Effector CD4-positive, alpha-beta T cell (primary cell): ENCODE measurements at regions not wholly inside any gene's neighbourhood (a gene's known extent, or its start where the extent isn't known, plus 50 kb on each side); places are given as distances from the start of the nearest gene placed in this dataset.
"Not testable (repeated sequence)": the region's sequence is repeated elsewhere in the genome, so short reads cannot be mapped to it uniquely, and the experiment has no call there.

ENCODE experiments used
- DNase-seq: peaks from one replicate; pipeline ENCODE4 v3.0.0-alpha.2; 2020

DNA sequence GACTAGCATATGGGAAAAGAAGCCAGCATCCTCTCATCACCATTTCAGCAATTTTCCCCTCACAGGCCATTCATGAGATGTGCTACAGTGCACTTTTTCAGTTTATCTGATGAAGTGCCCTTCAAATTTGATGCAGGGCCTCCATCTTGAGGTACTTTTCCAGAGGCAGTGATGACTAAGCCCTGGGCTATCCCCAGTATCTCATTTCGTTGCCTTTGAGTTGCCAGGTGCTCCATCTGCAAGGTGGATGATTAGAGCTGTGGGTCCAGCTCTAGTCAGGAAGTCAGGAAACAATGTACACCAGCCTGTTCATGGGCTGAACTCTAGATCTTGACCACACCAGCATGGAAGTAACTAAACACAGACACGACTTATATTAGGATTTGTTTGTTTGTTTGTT, 425.2 kb downstream of the METTL4 start:
- no peak for DNase-seq

- DNase-seq, result no peak
These were observed 424.6 kb downstream of the METTL4 start for GRCh38 chr18:2146754-2147153.

- no peak for DNase-seq
These were observed 423.7 kb downstream of the METTL4 start for GRCh38 chr18:2147476-2148230.

- no peak for DNase-seq
These were observed 422.5 kb downstream of the METTL4 start for GRCh38 chr18:2148823-2149222.

DNA sequence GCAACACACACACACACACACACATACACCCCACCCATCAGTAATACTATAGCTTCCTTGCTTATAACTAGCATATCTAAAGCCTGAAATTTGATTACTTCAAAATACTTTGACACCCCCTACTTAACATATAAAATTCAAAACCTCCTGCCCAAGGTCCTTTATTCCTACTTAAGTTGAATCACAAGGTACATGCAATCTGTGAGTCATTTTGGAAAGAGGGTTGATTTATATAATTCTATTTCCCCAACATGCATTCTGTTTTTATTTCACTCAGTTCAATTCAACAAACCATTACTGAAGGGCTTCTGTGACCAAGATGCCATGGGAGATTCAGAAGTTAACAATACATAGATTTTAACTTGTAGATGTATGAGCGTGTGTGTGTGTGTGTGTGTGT, 420.7 kb downstream of the METTL4 start:
- DNase-seq, result no peak

- no peak for DNase-seq
These were observed 417.0 kb downstream of the METTL4 start for GRCh38 chr18:2154278-2154677.

- DNase-seq, result no peak
These were observed 406.4 kb downstream of the METTL4 start for GRCh38 chr18:2164644-2165550.

GRCh38 chr18:2166876-2167275, 404.4 kb downstream of the METTL4 start:
- DNase-seq, result not testable (repeated sequence)

GRCh38 chr18:2168022-2168421, 403.3 kb downstream of the METTL4 start:
- no peak for DNase-seq

DNA sequence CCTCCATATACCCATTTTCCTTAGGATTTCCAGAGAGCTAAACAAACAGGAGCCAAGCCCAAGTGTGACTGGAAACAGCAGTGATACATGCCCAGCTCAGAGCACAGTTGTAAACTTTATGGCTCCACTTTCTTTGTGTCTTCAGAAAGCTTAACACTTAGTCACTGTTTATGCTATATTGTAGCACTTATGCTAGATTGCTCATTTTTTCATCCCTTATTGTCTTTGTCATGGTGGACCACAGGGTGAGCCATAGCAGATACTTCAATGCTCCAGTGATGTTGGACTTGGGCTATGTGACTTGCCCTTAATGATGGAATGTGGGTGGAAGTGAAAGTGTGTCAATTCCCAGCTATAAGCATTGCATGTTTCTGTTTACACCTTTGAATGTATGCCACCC, 401.6 kb downstream of the METTL4 start:
- no peak for DNase-seq

- DNase-seq, result no peak
These were observed 399.3 kb downstream of the METTL4 start for GRCh38 chr18:2171840-2172625.

GRCh38 chr18:2172881-2173280, 398.4 kb downstream of the METTL4 start:
- no peak for DNase-seq

DNA sequence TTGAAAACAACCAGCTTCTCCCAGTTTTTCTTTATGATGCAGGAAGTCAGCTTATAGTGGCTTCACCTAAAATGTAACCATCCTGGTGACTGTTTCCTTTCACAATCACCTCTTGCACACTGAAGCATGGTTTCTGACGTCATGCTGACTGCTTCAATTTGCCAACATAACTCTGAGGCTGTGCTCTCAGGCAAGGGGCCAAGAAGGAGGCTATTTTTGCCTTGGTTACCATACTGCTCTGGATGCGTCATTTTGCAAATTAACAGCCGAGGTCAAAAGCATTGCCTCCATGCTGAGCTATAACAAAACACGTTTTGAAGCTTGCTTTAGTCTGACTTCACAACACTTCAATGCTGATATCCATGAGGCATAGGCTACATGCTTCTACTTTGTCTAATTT, 397.8 kb downstream of the METTL4 start:
- no peak for DNase-seq

DNA sequence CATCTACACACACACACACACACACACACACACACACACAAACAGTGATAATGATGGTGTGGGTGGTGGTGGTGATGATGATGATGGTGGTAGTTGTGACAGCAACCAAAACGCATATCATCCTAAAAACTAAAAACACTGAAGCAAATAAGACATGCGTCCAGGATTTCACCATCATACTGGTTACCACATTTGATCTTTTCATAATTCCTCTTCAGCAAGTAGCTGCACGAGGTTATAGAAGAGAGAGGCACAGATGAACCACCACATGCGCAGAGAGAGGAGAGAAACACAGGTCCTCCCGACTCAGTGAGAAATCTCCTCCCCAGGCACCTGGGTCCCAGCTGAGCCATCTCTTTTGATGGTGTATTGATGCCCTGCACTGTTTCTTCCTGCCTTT, 393.3 kb downstream of the METTL4 start:
- no peak for DNase-seq

DNA sequence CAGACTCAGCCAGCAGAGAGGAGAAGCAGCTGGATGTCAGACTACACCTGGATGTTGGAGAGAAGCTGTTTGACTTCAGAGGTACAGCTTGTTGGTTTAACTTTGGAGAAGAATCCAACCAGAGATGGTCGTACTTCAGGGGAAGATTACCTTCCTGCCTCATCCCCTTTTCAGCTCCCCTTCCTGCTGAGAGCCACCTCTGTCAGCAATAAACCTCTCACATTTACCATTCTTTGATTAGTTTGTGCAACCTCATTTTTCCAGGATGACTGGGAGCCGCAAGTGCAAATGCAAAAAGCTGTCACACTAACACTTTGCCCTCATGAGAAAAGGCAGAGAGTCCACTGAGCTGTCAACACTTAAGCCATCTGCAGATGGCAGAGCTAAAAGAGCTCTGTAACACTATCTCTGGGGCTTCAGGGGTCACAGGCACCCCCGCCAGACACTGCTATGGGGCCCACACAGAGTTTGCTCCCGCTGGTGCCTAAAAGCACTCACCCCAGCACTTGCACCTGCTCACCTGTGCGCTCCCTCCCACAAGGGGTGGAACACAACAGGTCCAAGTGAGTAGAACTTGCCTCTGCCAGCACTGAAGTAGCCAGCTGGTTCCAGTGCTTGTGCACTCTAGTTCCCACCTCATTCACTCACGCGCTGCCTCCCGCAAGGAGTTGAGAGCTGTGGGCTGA, 391.7 kb downstream of the METTL4 start:
- DNase-seq, result no peak

- DNase-seq, result no peak
These were observed 390.7 kb downstream of the METTL4 start for GRCh38 chr18:2180586-2180985.

DNA sequence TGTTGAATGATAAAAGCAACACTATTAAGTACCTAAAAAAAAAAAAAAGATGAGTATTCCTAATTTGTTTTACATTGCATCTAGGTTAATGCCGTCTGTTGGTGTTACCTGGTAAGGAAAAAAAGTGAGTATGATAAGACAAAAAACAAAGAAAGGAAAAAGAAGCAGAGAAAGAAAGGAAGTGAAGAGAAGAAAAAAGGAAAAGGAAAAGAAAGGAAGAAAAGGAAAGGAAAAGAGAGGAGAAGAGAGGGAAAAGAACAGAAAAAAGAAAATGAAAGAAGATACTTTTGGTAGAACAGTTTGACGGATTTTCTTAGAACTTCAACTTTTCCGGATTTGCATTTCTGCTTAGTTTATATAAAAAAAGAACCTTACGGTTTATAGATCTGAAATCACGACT, 387.9 kb downstream of the METTL4 start:
- no peak for DNase-seq

DNA sequence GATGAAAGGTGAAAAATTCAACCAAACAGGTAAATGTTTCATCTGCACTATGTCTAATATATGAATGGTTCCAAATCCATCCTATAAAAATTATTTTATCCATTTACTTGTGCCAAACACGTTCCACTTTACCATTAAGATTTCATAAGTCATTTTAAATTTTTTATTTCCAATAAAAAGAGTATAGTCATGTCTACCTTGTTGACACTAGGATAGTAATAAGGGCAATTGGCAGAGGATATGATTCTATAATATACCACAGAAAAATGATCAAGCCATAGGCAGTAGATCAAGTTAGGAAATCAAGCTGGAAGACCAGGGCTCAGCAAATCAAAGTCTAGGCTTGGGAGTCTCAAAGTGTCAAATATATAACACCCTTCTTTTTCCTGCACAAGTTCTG, 384.3 kb downstream of the METTL4 start:
- no peak for DNase-seq

DNA sequence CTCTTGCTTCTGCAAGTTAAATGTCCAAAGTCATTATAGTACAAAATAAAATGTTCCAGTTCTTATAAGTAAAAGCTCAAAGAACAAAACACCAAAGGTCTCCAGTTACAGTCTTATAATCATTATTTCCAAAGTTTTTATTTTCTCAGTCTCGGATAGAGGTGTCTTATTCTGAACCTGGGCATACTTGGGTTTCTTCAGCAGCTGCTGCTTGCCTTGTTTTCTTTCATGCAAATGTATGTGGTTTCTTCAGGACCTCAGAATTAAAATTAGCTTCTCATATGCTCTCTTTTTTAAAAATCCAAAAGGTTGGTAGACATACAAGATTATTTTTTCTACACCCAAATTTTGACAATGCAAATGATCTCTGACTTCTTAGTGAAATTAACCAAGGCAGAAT, 383.0 kb downstream of the METTL4 start:
- DNase-seq, result no peak

GRCh38 chr18:2191180-2191790, 380.0 kb downstream of the METTL4 start:
- no peak for DNase-seq

DNA sequence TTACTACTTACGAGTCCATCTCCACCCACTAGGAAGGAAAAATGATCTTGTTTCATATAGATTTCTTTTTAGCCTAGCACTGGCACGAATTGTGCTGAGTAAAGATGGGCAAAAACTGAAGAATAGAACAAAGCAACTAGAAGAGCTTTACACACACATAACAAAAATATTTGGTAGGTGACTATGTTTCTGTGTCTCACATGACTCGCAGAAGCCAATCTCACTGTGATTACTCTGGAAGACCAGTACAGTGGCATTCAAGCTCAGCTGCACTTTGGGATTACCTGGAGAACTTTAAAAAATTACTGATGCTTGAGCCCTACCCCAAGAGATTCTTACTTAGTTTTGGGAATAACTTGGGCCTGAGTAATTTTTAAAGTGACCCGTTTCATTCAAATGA, 378.7 kb downstream of the METTL4 start:
- no peak for DNase-seq

- DNase-seq, result no peak
These were observed 373.4 kb downstream of the METTL4 start for GRCh38 chr18:2197946-2198345.
